SU-DHL-6 (cell line): ENCODE measurements at regions not wholly inside any gene's neighbourhood (a gene's known extent, or its start where the extent isn't known, plus 50 kb on each side); places are given as distances from the start of the nearest gene placed in this dataset.

Source experiments
- H2AFZ ChIP-seq: fragments of 200-600 bp; sonication (generic); 2 replicates; pipeline ENCODE4 v1.6.1; 2014; ENCODE audit warnings: low read depth, mild to moderate bottlenecking, moderate library complexity, mixed read lengths, antibody characterized with exemption, low read length; ENCODE audit not compliant: severe bottlenecking
- H3F3A ChIP-seq: fragments of 200-600 bp; shearing (Covaris generic); 2 replicates; pipeline ENCODE4 v1.6.0; 2016; ENCODE audit warnings: antibody characterized with exemption, mild to moderate bottlenecking; ENCODE audit not compliant: insufficient read depth
- H3K27ac ChIP-seq: fragments of 200-600 bp; sonication (generic); 2 replicates; pipeline ENCODE4 v1.5.1; 2016; ENCODE audit warnings: low read depth, mild to moderate bottlenecking, low read length, moderate library complexity, mixed read lengths
- H3K27me3 ChIP-seq: fragments of 200-600 bp; sonication (generic), shearing (Covaris generic); 2 replicates; pipeline ENCODE4 v1.6.0; 2014; ENCODE audit warnings: mild to moderate bottlenecking, low read length
- H3K36me3 ChIP-seq: fragments of 200-600 bp; sonication (generic); 2 replicates; pipeline ENCODE4 v1.6.1; 2014; ENCODE audit warnings: mild to moderate bottlenecking, low read length, mixed read lengths
- H3K4me2 ChIP-seq: fragments of 300-600, 200-600 bp; shearing (Covaris generic), sonication (generic); 2 replicates; pipeline ENCODE4 v1.6.0; 2014; ENCODE audit warnings: low read length, low read depth, mild to moderate bottlenecking; ENCODE audit not compliant: poor library complexity, severe bottlenecking
- H3K4me3 ChIP-seq: fragments of 200-600 bp; sonication (generic); 2 replicates; pipeline ENCODE4 v1.5.1; 2014; ENCODE audit warnings: antibody characterized with exemption, low read length, mild to moderate bottlenecking, mixed read lengths; ENCODE audit not compliant: insufficient read depth, poor library complexity, severe bottlenecking
- H3K79me2 ChIP-seq: fragments of 200-600 bp; sonication (generic); 2 replicates; pipeline ENCODE4 v1.6.1; 2014; ENCODE audit warnings: mild to moderate bottlenecking, low read length, moderate library complexity; ENCODE audit not compliant: insufficient read depth
- H3K9ac ChIP-seq: fragments of 200-600 bp; sonication (generic); 2 replicates; pipeline ENCODE4 v1.7.0; 2014; ENCODE audit warnings: mild to moderate bottlenecking, low read length
- H3K9me2 ChIP-seq: fragments of 200-600 bp; sonication (generic); replicated peaks from 2 replicates; pipeline ENCODE4 v1.6.1; 2014; ENCODE audit warnings: low read length; ENCODE audit not compliant: insufficient read depth
- H3K9me3 ChIP-seq: fragments of 200-600 bp; sonication (generic); 2 replicates; pipeline ENCODE4 v1.6.1; 2014; ENCODE audit warnings: low read length, mixed read lengths; ENCODE audit not compliant: insufficient read depth
- H4K20me1 ChIP-seq: fragments of 200-600 bp; sonication (generic); 2 replicates; pipeline ENCODE4 v1.6.1; 2014; ENCODE audit warnings: low read depth, mild to moderate bottlenecking, antibody characterized with exemption, low read length, moderate library complexity, mixed read lengths
- EZH2phosphoT487 ChIP-seq: fragments of 200-600 bp; sonication (generic), shearing (Covaris generic); conservative IDR thresholded peaks from 2 replicates; pipeline ENCODE4 v1.6.1; 2018; ENCODE audit warnings: mild to moderate bottlenecking, antibody characterized with exemption, low read length, moderate library complexity, mixed read lengths
- TF ChIP-seq, protein P1 (sequence below): fragments of 200-600 bp; sonication (generic); IDR thresholded peaks from one replicate; pipeline ENCODE4 v1.5.1; 2017; ENCODE audit warnings: antibody characterized with exemption, mild to moderate bottlenecking, low read length, moderate library complexity; ENCODE audit not compliant: insufficient read depth, poor library complexity, severe bottlenecking

DNA sequence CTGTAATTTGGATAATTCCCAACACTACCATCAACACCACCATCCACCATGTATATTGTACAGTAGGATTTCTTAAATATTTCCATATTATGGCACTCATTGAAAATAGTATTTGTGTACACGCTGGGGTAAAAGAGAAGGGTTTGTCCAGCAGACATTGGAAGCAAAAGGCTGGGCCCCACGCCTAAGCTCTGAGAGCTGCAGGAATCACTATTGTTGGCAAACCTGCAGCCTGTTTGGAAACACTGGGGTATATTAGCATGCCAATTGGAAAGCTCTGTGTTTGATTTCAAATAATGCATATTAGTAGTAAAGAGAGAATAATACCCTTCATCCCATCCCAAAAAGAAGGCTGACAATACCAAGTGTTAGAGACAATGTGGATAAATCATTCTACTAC lies 81.5 kb upstream of the DPYD start:
- H3K9me3 ChIP-seq, result no peaks in the 10 kb centered on the region
- H3K27ac ChIP-seq, result no peak overlapping the region
- no peak overlapping the region for H3K4me2 ChIP-seq
- no peaks in the 10 kb centered on the region for H3K9me2 ChIP-seq
- H2AFZ ChIP-seq, result no peak overlapping the region
- TF ChIP-seq, protein P1, sequence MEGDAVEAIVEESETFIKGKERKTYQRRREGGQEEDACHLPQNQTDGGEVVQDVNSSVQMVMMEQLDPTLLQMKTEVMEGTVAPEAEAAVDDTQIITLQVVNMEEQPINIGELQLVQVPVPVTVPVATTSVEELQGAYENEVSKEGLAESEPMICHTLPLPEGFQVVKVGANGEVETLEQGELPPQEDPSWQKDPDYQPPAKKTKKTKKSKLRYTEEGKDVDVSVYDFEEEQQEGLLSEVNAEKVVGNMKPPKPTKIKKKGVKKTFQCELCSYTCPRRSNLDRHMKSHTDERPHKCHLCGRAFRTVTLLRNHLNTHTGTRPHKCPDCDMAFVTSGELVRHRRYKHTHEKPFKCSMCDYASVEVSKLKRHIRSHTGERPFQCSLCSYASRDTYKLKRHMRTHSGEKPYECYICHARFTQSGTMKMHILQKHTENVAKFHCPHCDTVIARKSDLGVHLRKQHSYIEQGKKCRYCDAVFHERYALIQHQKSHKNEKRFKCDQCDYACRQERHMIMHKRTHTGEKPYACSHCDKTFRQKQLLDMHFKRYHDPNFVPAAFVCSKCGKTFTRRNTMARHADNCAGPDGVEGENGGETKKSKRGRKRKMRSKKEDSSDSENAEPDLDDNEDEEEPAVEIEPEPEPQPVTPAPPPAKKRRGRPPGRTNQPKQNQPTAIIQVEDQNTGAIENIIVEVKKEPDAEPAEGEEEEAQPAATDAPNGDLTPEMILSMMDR, result no peak
- no peak for TF ChIP-seq EZH2phosphoT487
- no peak overlapping the region for H3K9ac ChIP-seq
- H3K4me3 ChIP-seq, result no peak overlapping the region
- H3F3A ChIP-seq, result no peaks in the 10 kb centered on the region
- H4K20me1 ChIP-seq, result no peaks in the 10 kb centered on the region
- H3K27me3 ChIP-seq, result no peaks in the 10 kb centered on the region
- no peaks in the 10 kb centered on the region for H3K36me3 ChIP-seq
- no peaks in the 10 kb centered on the region for H3K79me2 ChIP-seq

DNA sequence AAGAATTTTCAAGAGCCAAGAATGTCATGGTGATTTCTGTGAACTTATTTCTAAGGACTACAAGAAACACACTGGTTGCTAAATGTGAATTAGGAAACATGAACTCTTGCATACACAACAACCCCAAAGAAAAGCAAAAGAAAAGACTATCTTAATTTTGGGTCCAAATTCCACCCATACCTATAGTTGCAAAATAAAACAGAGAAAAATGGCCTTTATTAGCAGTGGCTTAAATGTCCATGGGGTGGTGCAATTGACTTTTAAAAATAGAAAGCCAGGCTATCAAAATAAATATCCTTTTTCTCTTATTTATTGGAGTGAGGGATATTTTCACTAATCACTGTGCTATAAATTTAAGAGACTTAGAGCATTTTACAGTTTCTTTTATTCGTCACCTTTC lies 80.9 kb upstream of the DPYD start:
- Histone ChIP-seq H3K4me2 (no peak overlapping the region), H3K9me3 (no peaks in the 10 kb centered on the region), H3K36me3 (no peaks in the 10 kb centered on the region), H3K9ac (no peak overlapping the region), H3K9me2 (no peaks in the 10 kb centered on the region), H3F3A (no peaks in the 10 kb centered on the region), H3K27ac (no peak overlapping the region), H3K79me2 (no peaks in the 10 kb centered on the region), H2AFZ (no peak overlapping the region), H4K20me1 (no peaks in the 10 kb centered on the region), H3K27me3 (no peaks in the 10 kb centered on the region), H3K4me3 (no peak overlapping the region)
- TF ChIP-seq, protein P1, result no peak
- no peak for TF ChIP-seq EZH2phosphoT487

DNA sequence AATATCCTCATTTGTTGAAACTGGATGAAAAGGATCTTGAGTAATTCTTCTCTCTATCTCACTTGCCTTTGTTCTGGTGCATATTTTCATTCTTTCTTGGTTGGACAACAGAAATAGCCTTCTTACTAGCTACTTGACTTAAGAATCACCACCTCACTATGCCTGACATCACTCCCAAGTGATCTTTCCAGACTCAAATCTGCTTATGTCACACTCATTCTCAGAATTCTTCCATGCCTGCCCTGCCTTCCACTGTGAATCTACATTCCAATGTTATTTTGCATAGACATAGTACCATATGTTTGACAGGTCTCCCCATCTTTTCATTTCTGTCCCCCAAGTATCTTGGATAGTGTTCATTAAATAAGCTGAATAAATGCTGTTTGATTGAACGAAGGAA lies 78.5 kb upstream of the DPYD start:
- no peaks in the 10 kb centered on the region for H3K79me2 ChIP-seq
- H3K4me2 ChIP-seq, result no peak overlapping the region
- no peaks in the 10 kb centered on the region for H3F3A ChIP-seq
- H3K4me3 ChIP-seq, result no peak overlapping the region
- no peaks in the 10 kb centered on the region for H3K27me3 ChIP-seq
- H4K20me1 ChIP-seq, result no peaks in the 10 kb centered on the region
- no peaks in the 10 kb centered on the region for H3K36me3 ChIP-seq
- H3K9me2 ChIP-seq, result no peaks in the 10 kb centered on the region
- H3K27ac ChIP-seq, result no peak overlapping the region
- no peaks in the 10 kb centered on the region for H3K9me3 ChIP-seq
- no peak overlapping the region for H3K9ac ChIP-seq
- no peak overlapping the region for H2AFZ ChIP-seq
- no peak for TF ChIP-seq EZH2phosphoT487
- TF ChIP-seq, protein P1, result no peak

DNA sequence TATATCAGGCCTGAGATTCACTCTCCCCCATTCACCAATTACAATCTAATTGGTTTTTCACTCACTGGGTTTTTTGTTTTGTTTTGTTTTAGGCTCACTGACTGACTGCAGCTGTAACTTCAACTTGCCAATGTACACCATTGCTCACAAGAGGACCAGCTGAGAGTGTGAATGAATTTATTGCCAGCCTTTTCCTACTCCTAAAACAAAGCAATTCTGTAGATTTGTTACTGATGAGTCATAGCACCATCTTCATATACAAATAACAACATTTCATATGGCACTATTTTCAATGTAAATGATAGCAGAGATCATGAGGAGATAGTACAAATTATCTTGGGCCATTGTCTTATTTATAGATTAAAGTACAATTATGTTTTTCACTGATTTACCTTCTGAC lies 76.0 kb upstream of the DPYD start:
- TF ChIP-seq, protein P1, result no peak
- no peak for TF ChIP-seq EZH2phosphoT487
- Histone ChIP-seq H3K4me2 (no peak overlapping the region), H3K79me2 (no peaks in the 10 kb centered on the region)

More for the DNA sequence above, 76.0 kb upstream of the DPYD start:
- Histone ChIP-seq H3K27ac (no peak overlapping the region), H3K4me3 (no peak overlapping the region), H3K9me2 (no peaks in the 10 kb centered on the region), H3K9me3 (no peaks in the 10 kb centered on the region), H4K20me1 (no peaks in the 10 kb centered on the region), H3F3A (no peaks in the 10 kb centered on the region), H3K27me3 (no peaks in the 10 kb centered on the region), H2AFZ (peak overlapping the region; percentile 31), H3K36me3 (no peaks in the 10 kb centered on the region), H3K9ac (no peak overlapping the region)
